ENCODE measurements at regions not wholly inside any gene's neighbourhood (a gene's known extent, or its start where the extent isn't known, plus 50 kb on each side); places are given as distances from the start of the nearest gene placed in this dataset.

DNA sequence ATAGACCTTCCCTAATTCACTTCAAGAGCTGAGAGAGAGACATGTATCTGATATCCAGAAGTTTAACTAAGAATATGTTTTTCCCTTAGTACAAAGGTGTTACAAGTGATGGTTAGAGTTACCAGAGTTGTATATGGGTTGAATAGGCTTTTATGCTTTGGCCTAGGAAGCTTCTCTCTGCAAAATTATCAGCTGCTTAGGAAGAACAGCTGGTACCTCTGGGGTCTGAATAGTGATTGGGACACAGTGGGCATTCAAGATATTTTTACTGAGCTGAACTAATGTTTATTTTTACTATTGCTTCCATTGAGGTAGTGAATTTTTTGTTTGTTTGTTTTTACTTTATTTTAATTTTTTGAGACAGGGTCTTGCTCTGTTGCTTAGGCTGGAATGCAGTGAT, 67.6 kb upstream of the BASP1 start:
- TF ChIP-seq, protein P1, sequence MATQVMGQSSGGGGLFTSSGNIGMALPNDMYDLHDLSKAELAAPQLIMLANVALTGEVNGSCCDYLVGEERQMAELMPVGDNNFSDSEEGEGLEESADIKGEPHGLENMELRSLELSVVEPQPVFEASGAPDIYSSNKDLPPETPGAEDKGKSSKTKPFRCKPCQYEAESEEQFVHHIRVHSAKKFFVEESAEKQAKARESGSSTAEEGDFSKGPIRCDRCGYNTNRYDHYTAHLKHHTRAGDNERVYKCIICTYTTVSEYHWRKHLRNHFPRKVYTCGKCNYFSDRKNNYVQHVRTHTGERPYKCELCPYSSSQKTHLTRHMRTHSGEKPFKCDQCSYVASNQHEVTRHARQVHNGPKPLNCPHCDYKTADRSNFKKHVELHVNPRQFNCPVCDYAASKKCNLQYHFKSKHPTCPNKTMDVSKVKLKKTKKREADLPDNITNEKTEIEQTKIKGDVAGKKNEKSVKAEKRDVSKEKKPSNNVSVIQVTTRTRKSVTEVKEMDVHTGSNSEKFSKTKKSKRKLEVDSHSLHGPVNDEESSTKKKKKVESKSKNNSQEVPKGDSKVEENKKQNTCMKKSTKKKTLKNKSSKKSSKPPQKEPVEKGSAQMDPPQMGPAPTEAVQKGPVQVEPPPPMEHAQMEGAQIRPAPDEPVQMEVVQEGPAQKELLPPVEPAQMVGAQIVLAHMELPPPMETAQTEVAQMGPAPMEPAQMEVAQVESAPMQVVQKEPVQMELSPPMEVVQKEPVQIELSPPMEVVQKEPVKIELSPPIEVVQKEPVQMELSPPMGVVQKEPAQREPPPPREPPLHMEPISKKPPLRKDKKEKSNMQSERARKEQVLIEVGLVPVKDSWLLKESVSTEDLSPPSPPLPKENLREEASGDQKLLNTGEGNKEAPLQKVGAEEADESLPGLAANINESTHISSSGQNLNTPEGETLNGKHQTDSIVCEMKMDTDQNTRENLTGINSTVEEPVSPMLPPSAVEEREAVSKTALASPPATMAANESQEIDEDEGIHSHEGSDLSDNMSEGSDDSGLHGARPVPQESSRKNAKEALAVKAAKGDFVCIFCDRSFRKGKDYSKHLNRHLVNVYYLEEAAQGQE (IDR thresholded peaks at IDR 0.05; ENCODE audit: low read depth), result no peak
- TF ChIP-seq CREB1 (IDR thresholded peaks at IDR 0.05; ENCODE audit: low read depth), result no peak

DNA sequence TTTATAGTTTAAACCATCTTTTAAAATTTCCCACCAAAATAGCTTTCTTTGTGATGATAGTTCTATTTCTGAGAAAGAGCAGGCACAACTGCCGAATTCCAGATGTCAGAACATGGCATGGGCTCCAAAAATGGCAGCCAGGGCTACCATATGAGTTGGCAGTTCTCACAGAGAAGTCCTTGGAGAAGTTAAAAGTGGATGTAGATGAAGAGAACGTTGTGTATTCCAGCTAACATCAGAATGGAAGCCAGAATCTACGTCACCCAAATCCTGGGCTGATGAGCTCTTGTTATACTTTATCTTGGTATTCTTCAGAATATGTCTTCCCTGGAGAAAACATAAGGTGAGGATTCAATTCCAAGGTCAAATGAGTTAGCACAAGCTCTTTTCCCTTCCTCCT, 66.9 kb upstream of the BASP1 start:
- TF ChIP-seq ZBTB7A (IDR thresholded peaks at IDR 0.05; ENCODE audit: low read depth), result no peak
- TF ChIP-seq CEBPB (IDR thresholded peaks at IDR 0.05), result no peak
- TF ChIP-seq, protein P1 (IDR thresholded peaks at IDR 0.05; ENCODE audit: low read depth), result no peak
- TF ChIP-seq NFIC (IDR thresholded peaks at IDR 0.05), result no peak
- no peak for TF ChIP-seq CREB1 (IDR thresholded peaks at IDR 0.05; ENCODE audit: low read depth)
- TF ChIP-seq TCF12 (IDR thresholded peaks at IDR 0.05; ENCODE audit: low read depth), result no peak
- TF ChIP-seq TAF1 (IDR thresholded peaks at IDR 0.05; ENCODE audit: low read depth), result no peak
- TF ChIP-seq TEAD4 (IDR thresholded peaks at IDR 0.05), result no peak
- TF ChIP-seq, protein P2, sequence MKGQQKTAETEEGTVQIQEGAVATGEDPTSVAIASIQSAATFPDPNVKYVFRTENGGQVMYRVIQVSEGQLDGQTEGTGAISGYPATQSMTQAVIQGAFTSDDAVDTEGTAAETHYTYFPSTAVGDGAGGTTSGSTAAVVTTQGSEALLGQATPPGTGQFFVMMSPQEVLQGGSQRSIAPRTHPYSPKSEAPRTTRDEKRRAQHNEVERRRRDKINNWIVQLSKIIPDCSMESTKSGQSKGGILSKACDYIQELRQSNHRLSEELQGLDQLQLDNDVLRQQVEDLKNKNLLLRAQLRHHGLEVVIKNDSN (IDR thresholded peaks at IDR 0.05), result no peak
- TF ChIP-seq EGR1 (IDR thresholded peaks at IDR 0.05), result no peak
- TF ChIP-seq FOXM1 (IDR thresholded peaks at IDR 0.05; ENCODE audit: borderline replicate concordance, low read depth), result no peak
- TF ChIP-seq EP300 (IDR thresholded peaks at IDR 0.05; ENCODE audit: borderline replicate concordance), result no peak
- TF ChIP-seq YY1 (IDR thresholded peaks at IDR 0.05; ENCODE audit: low read depth), result no peak
- no peak for TF ChIP-seq RAD21 (IDR thresholded peaks at IDR 0.05; ENCODE audit: low read depth)
- TF ChIP-seq, protein P3, sequence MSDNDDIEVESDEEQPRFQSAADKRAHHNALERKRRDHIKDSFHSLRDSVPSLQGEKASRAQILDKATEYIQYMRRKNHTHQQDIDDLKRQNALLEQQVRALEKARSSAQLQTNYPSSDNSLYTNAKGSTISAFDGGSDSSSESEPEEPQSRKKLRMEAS (IDR thresholded peaks at IDR 0.05), result no peak

DNA sequence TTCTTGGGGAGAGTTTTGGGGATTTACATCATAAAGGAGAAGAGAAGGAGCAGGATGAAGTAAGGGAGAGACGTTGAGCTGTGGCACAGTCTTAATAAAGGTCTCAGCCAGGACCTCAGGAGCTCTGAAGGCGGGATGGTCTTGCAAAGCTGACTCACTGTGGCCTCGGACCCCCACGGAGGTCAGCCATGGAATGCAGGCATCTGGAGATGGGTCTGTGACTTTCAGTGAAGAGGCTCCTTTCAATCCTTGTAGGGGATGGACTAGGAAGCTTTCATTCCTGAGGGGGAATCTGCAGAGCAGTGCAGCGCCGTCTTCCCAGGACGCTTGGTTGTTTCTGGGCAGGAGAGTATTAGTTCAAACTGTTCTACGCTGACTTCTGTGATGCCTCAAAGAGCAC, 65.7 kb upstream of the BASP1 start:
- no peak for TF ChIP-seq EP300 (IDR thresholded peaks at IDR 0.05; ENCODE audit: borderline replicate concordance)
- TF ChIP-seq TCF12 (IDR thresholded peaks at IDR 0.05; ENCODE audit: low read depth), result no peak
- TF ChIP-seq, protein P3 (IDR thresholded peaks at IDR 0.05), result no peak

DNA sequence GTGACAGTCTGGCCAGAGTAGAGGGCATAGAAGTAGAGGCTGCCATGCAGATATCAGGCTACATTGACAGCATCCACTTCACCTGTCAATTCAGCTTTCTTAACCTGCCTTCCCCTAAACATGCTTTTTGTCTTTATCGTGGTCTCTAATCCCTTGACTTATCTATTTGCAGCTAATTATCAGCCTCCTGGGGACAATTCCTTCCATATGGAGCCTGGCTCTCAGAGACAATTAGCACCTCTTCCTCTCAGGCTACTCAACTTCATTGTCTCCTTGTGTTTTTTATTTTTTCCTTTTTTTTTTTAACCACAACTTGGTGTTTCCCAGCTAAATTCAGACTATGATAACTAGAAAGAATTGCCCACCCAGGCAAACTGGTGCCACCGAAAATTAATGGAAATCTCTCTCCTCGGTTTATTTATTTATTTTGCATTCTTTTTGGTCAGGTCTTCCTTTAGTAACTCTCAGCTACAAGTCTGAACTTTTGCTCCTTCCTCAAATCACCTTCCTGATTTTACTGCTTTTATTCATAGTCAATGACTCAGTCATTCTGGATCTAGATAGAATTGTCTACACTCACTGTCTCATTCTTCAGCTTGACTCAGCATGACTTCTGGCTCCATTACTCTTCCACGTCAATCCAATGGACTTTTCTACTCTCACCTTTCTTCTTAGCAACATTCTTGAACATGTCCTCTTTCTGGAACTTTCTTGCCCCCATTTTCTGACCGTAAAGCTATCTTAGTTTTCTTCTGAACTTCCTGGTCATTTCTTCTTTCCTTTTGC, 63.0 kb upstream of the BASP1 start:
- TF ChIP-seq TAF1 (IDR thresholded peaks at IDR 0.05; ENCODE audit: low read depth) (no peak), EP300 (IDR thresholded peaks at IDR 0.05; ENCODE audit: borderline replicate concordance) (no peak), YY1 (IDR thresholded peaks at IDR 0.05; ENCODE audit: low read depth) (no peak), NFIC (IDR thresholded peaks at IDR 0.05) (no peak), RAD21 (IDR thresholded peaks at IDR 0.05; ENCODE audit: low read depth) (no peak), CEBPB (IDR thresholded peaks at IDR 0.05) (no peak), CREB1 (IDR thresholded peaks at IDR 0.05; ENCODE audit: low read depth) (no peak), TEAD4 (IDR thresholded peaks at IDR 0.05) (no peak), FOXM1 (IDR thresholded peaks at IDR 0.05; ENCODE audit: borderline replicate concordance, low read depth) (no peak)
- TF ChIP-seq, protein P1 (IDR thresholded peaks at IDR 0.05; ENCODE audit: low read depth), result no peak
- TF ChIP-seq, protein P3 (IDR thresholded peaks at IDR 0.05), result no peak
- TF ChIP-seq, protein P2 (IDR thresholded peaks at IDR 0.05), result no peak

All from Ishikawa (cell line).